GM13977 (cell line): ENCODE measurements at regions not wholly inside any gene's neighbourhood (a gene's known extent, or its start where the extent isn't known, plus 50 kb on each side); places are given as distances from the start of the nearest gene placed in this dataset.

Experiments
- DNase-seq: peaks from one replicate; pipeline ENCODE4 v3.0.0; 2012; ENCODE audit warnings: low spot score
- in situ Hi-C: fragments of 300-500 bp; cut with MboI; formaldehyde crosslinking; loops from one replicate; pipeline ENCODE4 v1.12.0; 2022; ENCODE audit warnings: low sequenced_read_pairs, low pct_unique_long_range_greater_than_20kb, mixed read lengths, inconsistent platforms; ENCODE audit not compliant: unreplicated experiment
- TF ChIP-seq, protein P1 (sequence below): IDR thresholded peaks from 2 replicates; pipeline ENCODE4 v1.5.1; 2012; ENCODE audit warnings: mild to moderate bottlenecking, control low read depth; ENCODE audit not compliant: insufficient read depth; ENCODE audit errors: extremely low read depth, missing control alignments

DNA sequence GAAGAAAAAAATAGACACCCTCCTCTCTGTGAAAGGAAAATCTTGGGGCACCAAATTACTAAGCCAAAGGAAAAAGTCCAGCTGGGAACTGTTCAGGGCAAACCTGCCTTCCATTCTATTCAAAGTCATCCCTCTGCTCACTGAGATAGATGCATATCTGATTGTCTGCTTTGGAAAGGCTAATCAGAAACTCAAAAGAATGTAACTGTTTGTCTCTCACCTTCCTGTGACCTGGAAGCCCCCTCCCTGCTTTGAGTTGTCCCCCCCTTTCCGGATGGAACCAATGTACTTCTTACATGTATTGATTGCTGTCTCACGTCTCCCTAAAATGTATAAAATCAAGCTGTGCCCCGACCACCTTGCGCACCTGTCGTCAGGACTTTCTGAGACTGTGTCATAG, 216.0 kb upstream of the SOX1 start:
- no peak for DNase-seq
- TF ChIP-seq, protein P1, sequence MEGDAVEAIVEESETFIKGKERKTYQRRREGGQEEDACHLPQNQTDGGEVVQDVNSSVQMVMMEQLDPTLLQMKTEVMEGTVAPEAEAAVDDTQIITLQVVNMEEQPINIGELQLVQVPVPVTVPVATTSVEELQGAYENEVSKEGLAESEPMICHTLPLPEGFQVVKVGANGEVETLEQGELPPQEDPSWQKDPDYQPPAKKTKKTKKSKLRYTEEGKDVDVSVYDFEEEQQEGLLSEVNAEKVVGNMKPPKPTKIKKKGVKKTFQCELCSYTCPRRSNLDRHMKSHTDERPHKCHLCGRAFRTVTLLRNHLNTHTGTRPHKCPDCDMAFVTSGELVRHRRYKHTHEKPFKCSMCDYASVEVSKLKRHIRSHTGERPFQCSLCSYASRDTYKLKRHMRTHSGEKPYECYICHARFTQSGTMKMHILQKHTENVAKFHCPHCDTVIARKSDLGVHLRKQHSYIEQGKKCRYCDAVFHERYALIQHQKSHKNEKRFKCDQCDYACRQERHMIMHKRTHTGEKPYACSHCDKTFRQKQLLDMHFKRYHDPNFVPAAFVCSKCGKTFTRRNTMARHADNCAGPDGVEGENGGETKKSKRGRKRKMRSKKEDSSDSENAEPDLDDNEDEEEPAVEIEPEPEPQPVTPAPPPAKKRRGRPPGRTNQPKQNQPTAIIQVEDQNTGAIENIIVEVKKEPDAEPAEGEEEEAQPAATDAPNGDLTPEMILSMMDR: no peak
- in situ Hi-C loops: no loop called here

DNA sequence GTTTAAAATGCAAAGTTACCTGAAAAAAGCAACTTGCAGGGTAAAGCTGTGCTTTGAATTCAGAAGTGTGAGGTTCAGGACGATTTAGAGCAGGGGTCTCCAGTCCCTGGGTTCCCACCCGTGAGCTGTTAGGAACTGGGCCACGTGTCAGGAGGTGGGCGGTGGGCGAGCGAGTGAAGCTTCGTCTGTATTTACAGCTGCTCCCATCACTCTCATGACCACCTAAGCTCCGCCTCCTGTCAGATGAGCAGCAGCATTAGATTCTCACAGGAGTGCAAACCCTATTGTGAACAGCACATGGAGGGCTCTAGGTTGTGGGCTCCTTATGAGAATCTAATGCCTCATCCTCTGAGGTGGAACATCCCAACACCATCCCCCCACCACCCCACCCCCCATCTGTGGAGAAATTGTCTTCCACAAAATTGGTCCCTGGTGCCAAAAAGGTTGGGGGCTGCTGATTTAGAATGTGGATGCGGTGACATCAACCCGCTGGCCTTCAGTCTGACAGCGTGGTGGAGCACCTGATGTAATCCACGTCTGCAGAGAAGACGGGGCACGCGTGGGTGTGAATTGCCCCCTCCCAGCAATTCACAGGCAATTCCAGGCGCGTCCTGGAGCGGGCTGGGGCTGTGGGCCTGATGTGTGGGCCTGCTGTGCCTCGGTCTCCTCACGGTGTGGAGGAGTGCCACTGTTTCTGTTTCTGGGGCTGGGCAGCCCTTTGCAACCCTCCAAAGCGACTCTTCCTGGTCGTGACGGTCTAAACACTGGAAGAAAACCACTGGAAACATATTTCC, 214.0 kb upstream of the SOX1 start:
- in situ Hi-C loops: no loop called here
- TF ChIP-seq, protein P1: no peak
- DNase-seq: no peak

DNA sequence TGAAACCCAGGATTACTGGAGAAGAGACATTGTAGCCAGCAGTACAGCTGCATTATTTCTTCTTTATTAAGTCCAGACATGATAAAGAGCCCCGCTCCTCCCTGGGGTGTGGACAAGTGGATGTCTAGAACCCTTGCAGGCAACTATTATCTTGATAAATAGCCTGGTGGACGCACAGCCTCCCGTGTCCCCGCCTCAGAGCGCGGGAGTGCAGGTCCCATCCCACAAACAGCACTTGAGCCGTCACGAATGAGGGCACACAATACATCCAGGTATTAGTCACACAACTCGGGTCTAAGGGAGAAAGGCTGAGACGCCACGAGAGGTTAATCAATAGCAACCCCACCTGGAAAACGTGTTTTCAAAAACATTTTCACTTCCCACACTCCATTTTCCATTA, 213.2 kb upstream of the SOX1 start:
- TF ChIP-seq, protein P1: no peak
- in situ Hi-C loops: no loop called here
- no peak for DNase-seq

DNA sequence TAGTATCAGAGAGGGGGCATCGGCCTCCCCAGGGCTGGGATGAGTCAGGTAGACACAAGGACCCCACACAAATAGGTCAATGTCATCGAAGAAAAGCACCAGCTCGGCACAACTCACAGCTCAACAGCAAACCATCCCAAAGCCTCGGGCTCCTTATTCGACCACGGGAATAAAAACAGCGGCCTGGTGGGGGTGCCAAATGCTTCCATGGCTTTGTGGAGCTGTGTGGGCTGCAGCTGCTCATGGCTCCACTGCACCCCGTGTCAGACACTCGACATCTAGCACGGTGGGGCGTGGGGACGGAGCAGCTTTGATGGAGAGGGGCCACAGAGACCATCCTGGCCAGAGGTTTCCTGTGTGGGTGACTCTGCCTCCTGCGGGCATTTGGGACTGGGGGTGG, 212.5 kb upstream of the SOX1 start:
- in situ Hi-C loops: no loop called here
- TF ChIP-seq, protein P1: no peak
- no peak for DNase-seq

DNA sequence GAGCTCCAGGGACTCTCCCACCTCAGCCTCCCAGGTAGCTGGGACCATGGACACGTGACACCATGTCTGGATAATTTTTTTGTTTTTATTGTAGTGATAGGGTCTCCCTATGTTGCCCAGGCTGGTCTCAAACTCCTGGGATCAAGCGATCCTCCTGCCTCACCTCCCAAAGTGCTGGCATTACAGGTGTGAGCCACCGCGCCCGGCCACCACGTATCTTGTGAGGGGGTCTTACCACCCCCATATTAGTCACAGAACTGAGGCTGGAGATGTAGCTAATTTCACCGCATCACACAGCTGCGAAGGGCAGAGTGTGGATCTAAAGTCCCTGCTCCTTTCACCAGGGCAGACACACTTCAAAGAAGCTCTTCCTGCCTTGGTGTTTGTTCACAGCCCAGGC, 211.8 kb upstream of the SOX1 start:
- no peak for DNase-seq
- in situ Hi-C loops: no loop called here
- TF ChIP-seq, protein P1: no peak

DNA sequence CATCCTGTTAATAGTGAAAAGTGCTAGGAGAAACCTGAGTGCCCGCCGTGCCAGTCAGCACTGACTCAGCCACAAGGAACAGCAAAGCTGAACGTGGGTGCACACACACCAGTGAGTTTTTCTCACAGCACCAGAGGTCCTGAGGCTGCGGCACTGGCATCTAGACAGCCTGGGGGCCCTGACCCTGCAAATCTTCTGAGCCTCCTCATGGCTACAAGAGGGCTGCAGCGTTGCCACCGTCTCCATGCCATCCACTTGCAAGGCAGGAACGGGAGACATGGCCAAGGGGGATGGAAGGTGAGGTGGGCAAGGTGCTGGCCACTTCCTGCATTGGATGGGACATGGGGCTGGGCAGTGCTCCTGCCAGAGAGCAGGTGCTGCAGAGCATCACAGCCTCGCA, 211.2 kb upstream of the SOX1 start:
- in situ Hi-C loops: no loop called here
- TF ChIP-seq, protein P1: no peak

DNA sequence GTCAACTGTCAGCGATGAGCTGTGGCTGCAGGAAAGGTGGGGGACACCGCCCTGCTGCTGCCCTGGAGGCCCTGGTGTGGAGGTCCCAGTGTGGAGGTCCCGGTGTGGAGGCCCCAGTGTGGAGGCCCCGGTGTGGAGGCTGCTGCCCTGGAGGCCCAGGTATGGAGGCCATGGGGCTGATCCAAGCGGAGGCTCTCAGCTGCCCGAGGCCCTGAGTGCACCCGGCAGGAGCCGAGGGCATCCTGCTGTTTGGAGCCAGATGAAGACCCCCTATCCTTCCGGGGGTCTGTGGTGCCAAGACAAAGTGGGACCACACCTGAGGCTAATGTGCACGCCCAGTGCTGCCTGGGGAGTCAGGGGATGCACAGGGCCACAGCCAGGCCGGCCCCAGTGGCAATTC, 210.4 kb upstream of the SOX1 start:
- DNase-seq: no peak
- in situ Hi-C loops: no loop called here
- TF ChIP-seq, protein P1: no peak

More for the DNA sequence above, 211.2 kb upstream of the SOX1 start:
- no peak for DNase-seq
